Endothelial cell (in vitro differentiated cells): ENCODE measurements at regions not wholly inside any gene's neighbourhood (a gene's known extent, or its start where the extent isn't known, plus 50 kb on each side); places are given as distances from the start of the nearest gene placed in this dataset.
"Not testable (repeated sequence)": the region's sequence is repeated elsewhere in the genome, so short reads cannot be mapped to it uniquely, and the experiment has no call there.

Experiments used
- DNase-seq: peaks from one replicate; pipeline ENCODE4 v3.0.0; 2021; ENCODE audit warnings: low spot score
- H3K27ac Mint-ChIP-seq: one replicate; pipeline ENCODE4 v1.8.0; 2021; ENCODE audit warnings: mixed read lengths, inconsistent platforms; ENCODE audit not compliant: unreplicated experiment
- H3K27me3 Mint-ChIP-seq: one replicate; pipeline ENCODE4 v1.8.0; 2021; ENCODE audit warnings: mild to moderate bottlenecking, moderate library complexity, mixed read lengths, inconsistent platforms; ENCODE audit not compliant: unreplicated experiment
- H3K36me3 Mint-ChIP-seq: one replicate; pipeline ENCODE4 v1.8.0; 2021; ENCODE audit warnings: mild to moderate bottlenecking, low read depth, mixed read lengths, inconsistent platforms; ENCODE audit not compliant: unreplicated experiment
- H3K4me1 Mint-ChIP-seq: one replicate; pipeline ENCODE4 v1.8.0; 2021; ENCODE audit warnings: mild to moderate bottlenecking, mixed read lengths, inconsistent platforms; ENCODE audit not compliant: unreplicated experiment
- H3K4me3 Mint-ChIP-seq: one replicate; pipeline ENCODE4 v1.8.0; 2021; ENCODE audit warnings: mild to moderate bottlenecking, mixed read lengths, inconsistent platforms; ENCODE audit not compliant: unreplicated experiment
- H3K9me3 Mint-ChIP-seq: one replicate; pipeline ENCODE4 v1.8.0; 2021; ENCODE audit warnings: mixed read lengths, inconsistent platforms; ENCODE audit not compliant: unreplicated experiment
- TF ChIP-seq, protein P1 (sequence below): fragments of 200-600 bp; sonication (generic); IDR thresholded peaks from one replicate; pipeline ENCODE4 v1.5.0; 2021; ENCODE audit warnings: antibody characterized with exemption; ENCODE audit not compliant: unreplicated experiment

DNA sequence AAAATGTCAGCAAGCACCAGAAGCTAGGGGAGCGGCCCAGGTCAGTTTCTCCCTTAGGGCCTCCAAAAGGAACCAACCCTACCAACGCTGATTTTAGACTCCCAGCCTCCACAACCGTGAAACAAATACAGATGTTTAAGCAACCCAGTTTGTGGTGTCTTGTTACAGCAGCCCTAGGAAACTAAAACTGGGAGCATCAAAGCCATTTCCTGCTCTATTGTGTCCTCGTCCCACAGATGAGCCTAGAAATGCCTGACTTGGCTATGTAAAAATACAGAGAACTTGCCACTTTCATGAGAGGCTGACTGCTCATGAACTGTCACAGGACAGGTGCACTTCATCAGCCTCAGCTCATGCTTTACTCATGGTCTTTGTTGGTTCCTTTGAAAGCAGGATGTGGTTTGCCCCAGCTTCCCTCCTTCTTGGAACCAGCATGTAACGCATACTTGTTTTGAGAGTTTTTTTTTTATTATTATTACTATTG is 97.6 kb upstream of the SLC39A10 start:
- no peaks in the 10 kb centered on the region for H3K9me3 Mint-ChIP-seq
- no peak for DNase-seq
- TF ChIP-seq, protein P1, sequence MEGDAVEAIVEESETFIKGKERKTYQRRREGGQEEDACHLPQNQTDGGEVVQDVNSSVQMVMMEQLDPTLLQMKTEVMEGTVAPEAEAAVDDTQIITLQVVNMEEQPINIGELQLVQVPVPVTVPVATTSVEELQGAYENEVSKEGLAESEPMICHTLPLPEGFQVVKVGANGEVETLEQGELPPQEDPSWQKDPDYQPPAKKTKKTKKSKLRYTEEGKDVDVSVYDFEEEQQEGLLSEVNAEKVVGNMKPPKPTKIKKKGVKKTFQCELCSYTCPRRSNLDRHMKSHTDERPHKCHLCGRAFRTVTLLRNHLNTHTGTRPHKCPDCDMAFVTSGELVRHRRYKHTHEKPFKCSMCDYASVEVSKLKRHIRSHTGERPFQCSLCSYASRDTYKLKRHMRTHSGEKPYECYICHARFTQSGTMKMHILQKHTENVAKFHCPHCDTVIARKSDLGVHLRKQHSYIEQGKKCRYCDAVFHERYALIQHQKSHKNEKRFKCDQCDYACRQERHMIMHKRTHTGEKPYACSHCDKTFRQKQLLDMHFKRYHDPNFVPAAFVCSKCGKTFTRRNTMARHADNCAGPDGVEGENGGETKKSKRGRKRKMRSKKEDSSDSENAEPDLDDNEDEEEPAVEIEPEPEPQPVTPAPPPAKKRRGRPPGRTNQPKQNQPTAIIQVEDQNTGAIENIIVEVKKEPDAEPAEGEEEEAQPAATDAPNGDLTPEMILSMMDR: no peak
- no peak overlapping the region for H3K4me3 Mint-ChIP-seq
- H3K36me3 Mint-ChIP-seq: no peaks in the 10 kb centered on the region
- peak overlapping the region; percentile 75 for H3K27ac Mint-ChIP-seq
- no peaks in the 10 kb centered on the region for H3K27me3 Mint-ChIP-seq
- peaks cover 13% of the 10 kb centered on the region for H3K4me1 Mint-ChIP-seq

DNA sequence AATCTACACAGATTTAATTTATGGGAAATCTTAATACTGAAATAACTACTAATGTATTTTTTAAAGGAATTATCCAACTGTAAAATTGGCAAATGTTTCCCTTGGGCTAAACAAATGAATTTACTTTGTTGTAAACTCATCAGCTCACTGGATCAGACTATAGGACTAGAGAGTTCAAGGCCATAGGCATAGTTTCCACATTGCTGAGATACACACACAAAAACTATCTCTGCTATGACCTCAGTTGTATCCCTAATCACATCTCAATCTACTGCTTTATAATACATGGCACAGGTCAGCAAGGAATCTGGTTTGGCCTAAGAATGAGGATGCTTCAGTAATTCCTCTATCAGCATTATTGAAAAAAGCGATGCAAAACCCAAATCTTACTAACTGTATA is 101.1 kb upstream of the SLC39A10 start:
- Mint-ChIP-seq H3K36me3 (no peaks in the 10 kb centered on the region), H3K9me3 (no peaks in the 10 kb centered on the region), H3K27me3 (no peaks in the 10 kb centered on the region), H3K4me3 (no peak overlapping the region), H3K4me1 (peaks cover 13% of the 10 kb centered on the region), H3K27ac (no peak overlapping the region)
- DNase-seq: no peak
- TF ChIP-seq, protein P1: no peak

DNA sequence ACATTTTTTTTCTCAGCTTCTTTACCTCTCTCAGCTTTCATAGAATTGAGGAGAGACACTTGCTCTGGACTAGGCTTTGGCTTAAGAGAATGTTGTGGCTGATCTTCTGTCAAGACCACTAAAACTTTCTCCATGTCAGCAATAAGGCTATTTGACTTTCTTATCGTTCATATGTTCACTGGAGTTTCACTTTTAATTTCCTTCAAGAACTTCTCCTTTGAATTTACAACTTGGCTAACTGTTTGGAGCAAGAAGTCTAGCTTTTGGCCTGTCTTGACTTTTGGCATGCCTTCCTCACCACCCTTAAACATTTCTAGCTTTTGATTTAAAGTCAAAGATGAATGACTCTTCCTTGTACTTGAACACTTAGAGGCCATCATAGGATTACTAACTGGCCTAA is 104.4 kb upstream of the SLC39A10 start:
- no peaks in the 10 kb centered on the region for H3K4me1 Mint-ChIP-seq
- no peak overlapping the region for H3K4me3 Mint-ChIP-seq
- H3K36me3 Mint-ChIP-seq: peaks cover 4% of the 10 kb centered on the region
- H3K27ac Mint-ChIP-seq: no peak overlapping the region
- no peaks in the 10 kb centered on the region for H3K9me3 Mint-ChIP-seq
- DNase-seq: no peak
- peaks cover 2% of the 10 kb centered on the region for H3K27me3 Mint-ChIP-seq
- TF ChIP-seq, protein P1: no peak

DNA sequence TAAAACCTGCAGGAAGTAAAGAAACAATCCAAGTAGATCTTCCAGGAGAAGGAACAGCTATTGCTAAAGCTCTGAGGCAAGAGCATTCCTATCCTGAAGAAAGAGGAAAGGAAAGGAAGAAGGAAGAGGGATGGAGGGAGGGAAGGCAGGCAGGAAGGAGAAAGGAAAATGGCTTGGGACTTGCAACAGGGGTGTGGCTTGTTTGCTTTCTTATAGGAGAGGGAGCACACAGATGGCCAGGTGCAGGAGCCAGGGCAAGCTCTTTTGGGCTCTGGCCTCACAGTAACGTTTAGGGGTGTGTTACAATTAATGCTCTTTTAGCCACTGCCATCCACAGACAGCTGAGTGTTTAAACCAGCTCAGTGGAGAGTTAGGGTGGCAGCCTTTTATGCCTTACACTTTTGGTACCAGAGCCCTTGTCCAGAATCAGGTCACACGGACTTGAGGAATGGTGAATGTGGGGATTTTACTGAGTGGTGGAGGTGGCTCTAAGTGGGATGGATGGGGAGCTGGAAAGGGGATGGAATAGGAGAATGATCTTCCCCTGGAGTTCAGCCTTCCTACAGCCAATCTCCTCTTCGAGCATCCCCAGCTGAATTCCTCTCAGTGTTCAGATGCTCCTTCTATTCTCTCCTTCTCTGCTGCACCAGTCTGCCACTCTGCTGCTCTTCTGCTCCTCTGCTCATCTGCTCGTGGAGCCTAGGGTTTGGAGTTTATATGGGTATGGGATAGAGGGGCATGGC is 108.7 kb upstream of the SLC39A10 start:
- Mint-ChIP-seq H3K36me3 (peaks cover 4% of the 10 kb centered on the region), H3K9me3 (no peaks in the 10 kb centered on the region), H3K27ac (no peak overlapping the region), H3K27me3 (peaks cover 2% of the 10 kb centered on the region), H3K4me1 (no peaks in the 10 kb centered on the region), H3K4me3 (peak overlapping the region; percentile 62)
- no peak for DNase-seq
- TF ChIP-seq, protein P1: no peak

DNA sequence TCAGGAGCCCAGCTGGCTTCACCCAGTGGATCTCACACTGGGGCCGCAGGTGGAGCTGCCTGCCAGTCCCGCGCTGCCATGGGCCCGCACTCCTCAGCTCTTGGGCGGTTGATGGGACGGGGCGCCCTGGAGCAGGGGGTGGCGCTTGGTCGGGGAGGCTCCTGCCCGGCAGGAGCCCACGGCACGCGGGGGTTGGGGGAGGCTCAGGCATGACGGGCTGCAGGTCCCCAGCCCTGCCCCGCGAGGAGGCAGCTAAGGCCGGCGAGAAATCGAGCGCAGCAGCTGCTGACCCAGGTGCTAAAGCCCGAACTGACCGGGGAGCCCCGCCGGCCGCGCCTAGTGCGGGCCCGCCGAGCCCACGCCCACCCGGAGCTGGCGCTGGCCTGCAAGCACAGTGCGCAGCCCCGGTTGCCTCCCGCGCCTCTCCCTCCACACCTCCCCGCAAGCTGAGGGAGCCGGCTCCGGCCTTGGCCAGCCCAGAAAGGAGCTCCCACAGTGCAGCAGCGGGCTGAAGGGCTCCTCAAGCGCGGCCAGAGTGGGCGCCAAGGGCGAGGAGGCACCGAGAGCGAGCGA is 109.7 kb upstream of the SLC39A10 start:
- not testable (repeated sequence) for H3K36me3 Mint-ChIP-seq, H3K4me1 Mint-ChIP-seq

More for the DNA sequence above, 109.7 kb upstream of the SLC39A10 start:
- H3K27me3 Mint-ChIP-seq, H3K4me3 Mint-ChIP-seq, DNase-seq, H3K9me3 Mint-ChIP-seq, H3K27ac Mint-ChIP-seq: not testable (repeated sequence)
